Kidney (tissue), 13 donors: ENCODE measurements at regions not wholly inside any gene's neighbourhood (a gene's known extent, or its start where the extent isn't known, plus 50 kb on each side); places are given as distances from the start of the nearest gene placed in this dataset.

Experiments used
- DNase-seq, 5 donors: peaks; one replicate each; pipeline ENCODE4 v3.0.0-alpha.2; 2013 to 2020
- FAIRE-seq: peaks from 2 replicates; lab custom pipeline; 2012; peaks lifted over from hg19 to GRCh38; lab: Jason Lieb, UNC
- H3K27ac ChIP-seq, 2 donors: one replicate each; pipeline ENCODE4 v1.7.0; 2013; ENCODE audit warnings: low read depth in 2 of 2, low read length in 2 of 2, inconsistent platforms in 1 of 2
- H3K27me3 ChIP-seq: one replicate; pipeline ENCODE4 v1.7.1; 2013; ENCODE audit warnings: low read length, inconsistent platforms; ENCODE audit not compliant: control insufficient read depth, insufficient read depth
- H3K36me3 ChIP-seq, 3 donors: one replicate each; pipeline versions ENCODE4 v1.7.0 to v1.7.1; 2013; ENCODE audit warnings: low read length in 3 of 3, control low read depth in 1 of 3, inconsistent platforms in 1 of 3; ENCODE audit not compliant: insufficient read depth in 3 of 3, control insufficient read depth in 2 of 3
- H3K4me1 ChIP-seq, 3 donors: one replicate each; pipeline versions ENCODE4 v1.7.0 to v1.7.1; 2013; ENCODE audit warnings: low read length in 3 of 3, inconsistent platforms in 1 of 3, low read depth in 1 of 3; ENCODE audit not compliant: control insufficient read depth in 2 of 3, insufficient read depth in 2 of 3
- H3K4me3 ChIP-seq, 3 donors: one replicate each; pipeline versions ENCODE4 v1.7.0 to v1.8.1; 2013; ENCODE audit warnings: low read length in 3 of 3, control low read depth in 1 of 3, inconsistent platforms in 1 of 3
- H3K9ac ChIP-seq, 3 donors: one replicate each; pipeline versions ENCODE4 v1.7.0 to v1.7.1; 2013; ENCODE audit warnings: low read length in 3 of 3, control low read depth in 1 of 3, inconsistent platforms in 1 of 3
- H3K9me3 ChIP-seq, 3 donors: one replicate each; pipeline versions ENCODE4 v1.7.0 to v1.7.1; 2013; ENCODE audit warnings: low read length in 3 of 3, control low read depth in 1 of 3, inconsistent platforms in 1 of 3; ENCODE audit not compliant: control insufficient read depth in 2 of 3, insufficient read depth in 1 of 3
- CTCF ChIP-seq: IDR thresholded peaks from 3 replicates; pipeline ENCODE4 v1.5.1; 2012; ENCODE audit warnings: mild to moderate bottlenecking, moderate library complexity, borderline replicate concordance; ENCODE audit not compliant: insufficient read depth; ENCODE audit errors: extremely low read depth
- intact Hi-C: fragments of 100-400 bp; cut with DNase I; formaldehyde crosslinking; loops from one replicate; pipeline ENCODE4 v1.11.1; 2022
- donor health status: control.
- donor health status: control.
- donor health status: control.
- donor health status: control.
- donor health status: control.
- donor health status: DM: yes; HTN: yes; CAD: no.
- donor health status: Normal renal cell carcinoma (clear cell type).

DNA sequence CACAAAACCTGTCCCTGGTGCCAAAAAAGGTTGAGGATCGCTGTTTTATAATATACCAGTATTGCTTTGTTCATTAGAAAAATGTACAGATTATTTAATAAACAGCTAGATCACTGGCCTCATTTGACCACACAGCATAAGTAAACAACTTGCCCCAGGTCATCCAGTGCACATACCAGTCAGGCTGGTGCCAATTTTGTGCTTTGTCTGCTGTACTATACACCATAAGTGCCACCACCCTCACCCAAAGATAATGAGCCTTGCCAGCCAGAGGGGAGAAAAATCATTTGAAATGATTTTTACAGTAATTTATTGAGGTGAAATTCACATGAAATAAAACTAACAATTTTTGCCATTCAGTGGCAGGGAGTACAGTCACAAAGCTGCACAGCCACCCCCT, 202.2 kb upstream of the TWIST2 start:
- Histone ChIP-seq H3K27ac (no peak overlapping the region), H3K27me3 (no peaks in the 10 kb centered on the region), H3K9me3 (no peaks in the 10 kb centered on the region), H3K4me1 (no peaks in the 10 kb centered on the region), H3K36me3 (no peaks in the 10 kb centered on the region), H3K9ac (no peak overlapping the region), H3K4me3 (no peak overlapping the region)
- DNase-seq (no peak), FAIRE-seq (no peak)
- intact Hi-C loops, result no loop called here
- TF ChIP-seq CTCF, result no peak

GRCh38 chr2:238646281-238646680, 201.6 kb upstream of the TWIST2 start:
- H3K9ac ChIP-seq, result no peak overlapping the region
- H3K36me3 ChIP-seq, result no peaks in the 10 kb centered on the region
- DNase-seq (no peak), FAIRE-seq (no peak)
- no peaks in the 10 kb centered on the region for H3K4me1 ChIP-seq
- intact Hi-C loops, result no loop called here
- no peaks in the 10 kb centered on the region for H3K27me3 ChIP-seq
- H3K4me3 ChIP-seq, result no peak overlapping the region
- no peak overlapping the region for H3K27ac ChIP-seq
- no peaks in the 10 kb centered on the region for H3K9me3 ChIP-seq
- TF ChIP-seq CTCF, result no peak

- TF ChIP-seq CTCF, result no peak
- H3K36me3 ChIP-seq, result no peaks in the 10 kb centered on the region
- no peak overlapping the region for H3K9ac ChIP-seq
- FAIRE-seq (no peak), DNase-seq (no peak)
- intact Hi-C loops, result no loop called here
- H3K4me1 ChIP-seq, result no peaks in the 10 kb centered on the region
- H3K27me3 ChIP-seq, result no peaks in the 10 kb centered on the region
- no peak overlapping the region for H3K27ac ChIP-seq
- H3K9me3 ChIP-seq, result no peaks in the 10 kb centered on the region
- no peak overlapping the region for H3K4me3 ChIP-seq
These were observed 201.1 kb upstream of the TWIST2 start for GRCh38 chr2:238646803-238647202.

GRCh38 chr2:238649123-238649522, 198.8 kb upstream of the TWIST2 start:
- H3K9me3 ChIP-seq, result no peaks in the 10 kb centered on the region
- H3K4me1 ChIP-seq, result no peaks in the 10 kb centered on the region
- no peak overlapping the region for H3K9ac ChIP-seq
- H3K4me3 ChIP-seq, result no peak overlapping the region
- H3K36me3 ChIP-seq, result no peaks in the 10 kb centered on the region
- intact Hi-C loops, result no loop called here
- no peak for TF ChIP-seq CTCF
- DNase-seq (no peak), FAIRE-seq (no peak)
- no peaks in the 10 kb centered on the region for H3K27me3 ChIP-seq
- no peak overlapping the region for H3K27ac ChIP-seq
